OCI-LY1 (cell line): ENCODE measurements at regions not wholly inside any gene's neighbourhood (a gene's known extent, or its start where the extent isn't known, plus 50 kb on each side); places are given as distances from the start of the nearest gene placed in this dataset.

Experiments
- EZH2 ChIP-seq: fragments of 200-600 bp; sonication (generic), shearing (Covaris generic); IDR thresholded peaks from 2 replicates; pipeline ENCODE4 v1.8.0; 2017; ENCODE audit warnings: borderline replicate concordance, mixed run types, mild to moderate bottlenecking, antibody characterized with exemption, low read length, moderate library complexity, mixed read lengths
- TF ChIP-seq, protein P1 (sequence below): fragments of 200-600 bp; sonication (generic), shearing (Covaris generic); IDR thresholded peaks from 2 replicates; pipeline ENCODE4 v1.5.1; 2017; ENCODE audit warnings: mild to moderate bottlenecking, antibody characterized with exemption, low read length, moderate library complexity, mixed read lengths

DNA sequence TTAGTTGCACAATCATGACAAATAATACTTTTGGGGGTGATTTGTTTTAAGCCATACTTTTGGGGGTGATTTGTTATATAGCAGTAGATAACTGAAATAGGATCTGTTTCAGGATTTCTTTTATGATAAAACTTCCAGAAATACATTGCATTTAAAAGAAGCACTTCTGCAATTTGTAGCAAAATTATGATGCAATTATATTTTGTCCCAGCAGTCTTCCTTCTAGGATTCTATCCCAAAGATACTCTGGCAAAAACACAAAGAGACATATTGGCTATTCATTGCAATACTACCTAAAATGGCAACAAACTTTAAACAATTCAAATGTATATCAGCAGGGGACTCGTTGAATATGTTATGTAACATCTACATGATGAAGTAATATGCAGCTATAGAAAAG lies 78.9 kb upstream of the ANKRD28 start:
- TF ChIP-seq, protein P1, sequence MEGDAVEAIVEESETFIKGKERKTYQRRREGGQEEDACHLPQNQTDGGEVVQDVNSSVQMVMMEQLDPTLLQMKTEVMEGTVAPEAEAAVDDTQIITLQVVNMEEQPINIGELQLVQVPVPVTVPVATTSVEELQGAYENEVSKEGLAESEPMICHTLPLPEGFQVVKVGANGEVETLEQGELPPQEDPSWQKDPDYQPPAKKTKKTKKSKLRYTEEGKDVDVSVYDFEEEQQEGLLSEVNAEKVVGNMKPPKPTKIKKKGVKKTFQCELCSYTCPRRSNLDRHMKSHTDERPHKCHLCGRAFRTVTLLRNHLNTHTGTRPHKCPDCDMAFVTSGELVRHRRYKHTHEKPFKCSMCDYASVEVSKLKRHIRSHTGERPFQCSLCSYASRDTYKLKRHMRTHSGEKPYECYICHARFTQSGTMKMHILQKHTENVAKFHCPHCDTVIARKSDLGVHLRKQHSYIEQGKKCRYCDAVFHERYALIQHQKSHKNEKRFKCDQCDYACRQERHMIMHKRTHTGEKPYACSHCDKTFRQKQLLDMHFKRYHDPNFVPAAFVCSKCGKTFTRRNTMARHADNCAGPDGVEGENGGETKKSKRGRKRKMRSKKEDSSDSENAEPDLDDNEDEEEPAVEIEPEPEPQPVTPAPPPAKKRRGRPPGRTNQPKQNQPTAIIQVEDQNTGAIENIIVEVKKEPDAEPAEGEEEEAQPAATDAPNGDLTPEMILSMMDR, result no peak
- no peak for TF ChIP-seq EZH2
